22Rv1 (cell line): ENCODE measurements at regions not wholly inside any gene's neighbourhood (a gene's known extent, or its start where the extent isn't known, plus 50 kb on each side); places are given as distances from the start of the nearest gene placed in this dataset.

Experiments used
- H3K27ac ChIP-seq: fragments of 450-650 bp; 2 replicates; pipeline ENCODE4 v1.5.1; 2017
- ZFX ChIP-seq: fragments of 450-650 bp; IDR thresholded peaks from 2 replicates; pipeline ENCODE4 v1.6.1; 2017; ENCODE audit warnings: antibody characterized with exemption, borderline replicate concordance
- TF ChIP-seq, protein P1 (sequence below): fragments of 450-650 bp; IDR thresholded peaks from 2 replicates; pipeline ENCODE4 v1.5.1; 2017; ENCODE audit warnings: mild to moderate bottlenecking

- TF ChIP-seq, protein P1, sequence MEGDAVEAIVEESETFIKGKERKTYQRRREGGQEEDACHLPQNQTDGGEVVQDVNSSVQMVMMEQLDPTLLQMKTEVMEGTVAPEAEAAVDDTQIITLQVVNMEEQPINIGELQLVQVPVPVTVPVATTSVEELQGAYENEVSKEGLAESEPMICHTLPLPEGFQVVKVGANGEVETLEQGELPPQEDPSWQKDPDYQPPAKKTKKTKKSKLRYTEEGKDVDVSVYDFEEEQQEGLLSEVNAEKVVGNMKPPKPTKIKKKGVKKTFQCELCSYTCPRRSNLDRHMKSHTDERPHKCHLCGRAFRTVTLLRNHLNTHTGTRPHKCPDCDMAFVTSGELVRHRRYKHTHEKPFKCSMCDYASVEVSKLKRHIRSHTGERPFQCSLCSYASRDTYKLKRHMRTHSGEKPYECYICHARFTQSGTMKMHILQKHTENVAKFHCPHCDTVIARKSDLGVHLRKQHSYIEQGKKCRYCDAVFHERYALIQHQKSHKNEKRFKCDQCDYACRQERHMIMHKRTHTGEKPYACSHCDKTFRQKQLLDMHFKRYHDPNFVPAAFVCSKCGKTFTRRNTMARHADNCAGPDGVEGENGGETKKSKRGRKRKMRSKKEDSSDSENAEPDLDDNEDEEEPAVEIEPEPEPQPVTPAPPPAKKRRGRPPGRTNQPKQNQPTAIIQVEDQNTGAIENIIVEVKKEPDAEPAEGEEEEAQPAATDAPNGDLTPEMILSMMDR, result no peak
- no peak for TF ChIP-seq ZFX
- no peak overlapping the region for H3K27ac ChIP-seq
Observed at GRCh38 chr6:40285996-40286395, 301.2 kb downstream of the LRFN2 start.

- no peak overlapping the region for H3K27ac ChIP-seq
- TF ChIP-seq, protein P1, result no peak
- TF ChIP-seq ZFX, result no peak
Observed at GRCh38 chr6:40285535-40285934, 301.6 kb downstream of the LRFN2 start.

DNA sequence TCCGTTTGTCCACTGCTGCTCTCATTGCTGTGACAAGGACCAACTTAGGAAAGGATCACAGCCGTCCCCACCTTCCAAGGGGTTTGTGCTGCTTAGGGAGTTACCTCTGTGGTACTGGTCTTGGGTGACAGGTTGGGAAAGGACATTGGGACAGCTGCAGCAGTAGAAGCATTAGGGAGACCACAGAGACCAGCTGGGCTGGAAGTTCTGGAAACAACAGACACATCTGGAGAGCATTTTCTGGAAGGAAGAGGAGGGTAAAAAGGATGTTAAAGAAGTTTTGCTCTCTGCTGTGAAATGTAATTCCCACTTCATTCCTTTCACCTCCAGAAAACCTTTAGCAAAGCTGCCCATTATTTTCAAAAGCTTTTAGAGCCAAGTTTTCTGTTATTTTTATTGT lies 304.2 kb downstream of the LRFN2 start:
- TF ChIP-seq, protein P1, result no peak
- no peak for TF ChIP-seq ZFX
- H3K27ac ChIP-seq, result no peak overlapping the region

DNA sequence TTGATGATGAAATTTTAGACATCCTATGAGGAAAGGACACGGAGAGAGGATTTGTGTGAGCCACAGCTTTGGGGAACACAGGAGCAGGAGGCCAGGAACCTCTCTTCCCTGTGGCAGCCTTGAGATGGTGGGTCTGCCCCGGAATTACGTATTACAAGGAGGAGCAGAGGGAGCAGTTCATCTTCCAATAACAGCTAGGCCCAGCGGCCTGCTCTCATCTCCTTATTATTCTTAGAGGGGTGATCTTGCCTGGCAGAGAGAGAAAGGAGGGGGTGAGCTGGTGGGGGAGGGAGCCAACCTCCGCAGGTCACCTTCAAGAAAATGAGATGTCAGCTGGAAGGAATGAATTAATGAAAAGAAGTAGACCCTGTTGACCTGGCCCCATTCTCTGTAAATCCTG lies 305.8 kb downstream of the LRFN2 start:
- no peak for TF ChIP-seq ZFX
- TF ChIP-seq, protein P1, result no peak
- H3K27ac ChIP-seq, result no peak overlapping the region

DNA sequence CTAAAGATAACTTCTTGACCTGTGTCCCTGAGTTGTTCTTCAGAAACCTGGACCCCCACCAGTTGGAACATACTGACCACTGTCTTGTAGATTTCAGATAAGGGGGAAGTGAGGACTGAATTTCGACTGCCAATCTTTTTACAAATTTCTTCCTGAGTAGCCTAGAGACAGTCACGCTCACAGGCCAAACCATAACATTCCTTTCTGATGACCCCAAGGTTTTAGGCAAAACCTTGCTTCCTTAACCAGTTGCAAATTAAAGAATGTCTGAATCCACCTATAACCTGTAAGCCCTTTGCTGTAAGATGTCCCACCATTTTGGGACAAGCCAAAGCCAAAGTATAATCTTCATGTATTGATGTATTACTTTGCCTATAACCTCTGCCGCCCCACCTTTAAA lies 306.9 kb downstream of the LRFN2 start:
- no peak overlapping the region for H3K27ac ChIP-seq
- TF ChIP-seq, protein P1, result no peak
- TF ChIP-seq ZFX, result no peak

GRCh38 chr6:40276141-40276540 lies 311.0 kb downstream of the LRFN2 start:
- H3K27ac ChIP-seq, result peak overlapping the region; percentile 32; the same call in 1 of the 2 replicates
- TF ChIP-seq ZFX, result no peak
- TF ChIP-seq, protein P1, result no peak

GRCh38 chr6:40274058-40274457 lies 313.1 kb downstream of the LRFN2 start:
- H3K27ac ChIP-seq, result no peak overlapping the region
- TF ChIP-seq, protein P1, result no peak
- no peak for TF ChIP-seq ZFX
